ENCODE measurements at regions not wholly inside any gene's neighbourhood (a gene's known extent, or its start where the extent isn't known, plus 50 kb on each side); places are given as distances from the start of the nearest gene placed in this dataset.

DNA sequence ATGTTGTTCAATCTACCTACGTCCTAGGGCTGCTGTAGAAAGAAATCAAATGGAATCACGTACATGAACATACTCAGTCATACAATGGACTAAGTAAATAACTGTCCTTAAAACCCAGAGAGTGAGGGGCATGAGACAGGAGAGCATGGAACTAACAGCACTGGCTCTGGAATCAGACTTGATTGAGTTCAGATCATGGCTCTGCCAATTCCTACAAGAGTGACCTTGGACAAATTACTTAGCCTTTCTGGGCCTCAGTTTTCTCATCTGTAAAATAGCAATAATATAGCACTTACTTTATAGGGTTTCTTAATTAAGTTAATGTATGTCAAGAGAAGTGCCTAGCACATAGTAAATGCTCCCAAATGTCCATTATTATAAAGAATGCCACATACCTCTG, 106.8 kb downstream of the HNRNPLL start:
- TF ChIP-seq, protein P1, sequence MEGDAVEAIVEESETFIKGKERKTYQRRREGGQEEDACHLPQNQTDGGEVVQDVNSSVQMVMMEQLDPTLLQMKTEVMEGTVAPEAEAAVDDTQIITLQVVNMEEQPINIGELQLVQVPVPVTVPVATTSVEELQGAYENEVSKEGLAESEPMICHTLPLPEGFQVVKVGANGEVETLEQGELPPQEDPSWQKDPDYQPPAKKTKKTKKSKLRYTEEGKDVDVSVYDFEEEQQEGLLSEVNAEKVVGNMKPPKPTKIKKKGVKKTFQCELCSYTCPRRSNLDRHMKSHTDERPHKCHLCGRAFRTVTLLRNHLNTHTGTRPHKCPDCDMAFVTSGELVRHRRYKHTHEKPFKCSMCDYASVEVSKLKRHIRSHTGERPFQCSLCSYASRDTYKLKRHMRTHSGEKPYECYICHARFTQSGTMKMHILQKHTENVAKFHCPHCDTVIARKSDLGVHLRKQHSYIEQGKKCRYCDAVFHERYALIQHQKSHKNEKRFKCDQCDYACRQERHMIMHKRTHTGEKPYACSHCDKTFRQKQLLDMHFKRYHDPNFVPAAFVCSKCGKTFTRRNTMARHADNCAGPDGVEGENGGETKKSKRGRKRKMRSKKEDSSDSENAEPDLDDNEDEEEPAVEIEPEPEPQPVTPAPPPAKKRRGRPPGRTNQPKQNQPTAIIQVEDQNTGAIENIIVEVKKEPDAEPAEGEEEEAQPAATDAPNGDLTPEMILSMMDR (IDR thresholded peaks at IDR 0.05; ENCODE audit: insufficient read depth, low read depth, low read length): no peak
- no peak for DNase-seq (ENCODE audit: low read depth)

DNA sequence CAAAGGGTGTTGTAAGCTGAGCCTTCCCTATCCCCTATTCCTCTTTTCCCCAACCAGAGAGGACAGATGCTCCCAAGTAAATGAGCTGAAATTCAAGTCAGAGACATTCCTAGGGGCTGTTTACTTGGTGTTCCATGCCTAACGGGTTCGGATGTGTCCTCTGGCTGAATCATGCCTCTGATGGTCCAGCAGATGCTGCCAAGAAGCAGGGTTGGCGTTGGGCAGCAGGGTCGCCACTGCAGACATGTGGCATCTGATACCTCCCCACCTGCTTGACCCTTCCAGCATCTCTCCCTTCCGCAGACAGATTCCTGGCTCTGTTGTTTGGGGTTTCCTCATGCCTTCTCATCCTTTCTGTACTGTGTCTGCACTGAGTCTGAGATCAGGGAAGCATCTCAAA, 108.3 kb downstream of the HNRNPLL start:
- no peak for DNase-seq (ENCODE audit: low read depth)
- TF ChIP-seq, protein P1 (IDR thresholded peaks at IDR 0.05; ENCODE audit: insufficient read depth, low read depth, low read length): no peak
- H3K4me3 ChIP-seq (ENCODE audit: low read depth, low read length): no peak overlapping the region

More for the DNA sequence above, 106.8 kb downstream of the HNRNPLL start:
- no peak overlapping the region for H3K4me3 ChIP-seq (ENCODE audit: low read depth, low read length)

DNA sequence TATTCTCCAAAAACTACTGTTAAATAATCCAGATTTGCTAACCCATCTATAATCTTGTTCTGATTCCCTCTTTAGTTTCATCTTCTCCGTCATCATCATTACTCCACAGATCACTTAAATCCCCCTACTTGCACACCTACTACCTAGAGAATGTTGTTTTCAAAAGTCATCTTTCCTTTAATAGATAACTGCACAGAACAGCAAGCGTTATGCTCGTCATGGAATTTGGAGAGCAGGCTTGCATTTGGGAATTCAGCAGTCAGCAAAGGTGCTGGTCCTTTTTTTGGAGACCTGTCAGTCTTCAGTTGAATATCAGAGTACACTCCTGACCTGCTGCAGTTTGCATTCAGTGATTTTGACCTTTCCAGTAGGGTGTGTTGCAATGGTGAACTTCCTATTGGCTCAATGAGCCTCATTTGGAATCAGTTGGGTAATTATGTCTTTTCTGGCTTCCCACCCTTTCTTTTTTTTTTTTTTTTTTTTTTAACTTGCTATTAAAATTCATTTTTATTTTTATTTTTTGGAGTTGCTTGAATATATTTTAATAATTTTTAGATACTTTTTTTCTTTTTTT, 110.6 kb downstream of the HNRNPLL start:
- TF ChIP-seq, protein P1 (IDR thresholded peaks at IDR 0.05; ENCODE audit: insufficient read depth, low read depth, low read length): no peak
- DNase-seq (ENCODE audit: low read depth): no peak
- no peak overlapping the region for H3K4me3 ChIP-seq (ENCODE audit: low read depth, low read length)

DNA sequence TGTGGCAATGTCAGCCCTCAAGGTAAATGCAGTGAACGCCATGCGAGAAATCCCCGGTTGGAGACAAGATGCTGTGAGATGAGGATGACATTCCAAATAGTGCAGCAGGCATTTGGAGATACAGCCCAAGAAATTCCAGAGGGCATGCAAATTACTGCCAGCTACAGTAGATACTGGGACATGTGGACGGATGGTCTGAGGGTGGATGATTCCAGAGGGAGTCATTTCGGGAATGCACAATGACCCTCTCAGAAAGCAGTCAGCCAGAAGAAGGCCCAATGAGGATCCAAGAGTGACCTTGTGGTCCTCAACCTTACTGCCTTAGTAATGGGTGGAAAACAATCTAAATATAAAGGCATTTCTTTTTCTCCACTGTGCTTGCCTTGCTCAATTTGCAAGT, 111.3 kb downstream of the HNRNPLL start:
- no peak for DNase-seq (ENCODE audit: low read depth)
- no peak overlapping the region for H3K4me3 ChIP-seq (ENCODE audit: low read depth, low read length)
- TF ChIP-seq, protein P1 (IDR thresholded peaks at IDR 0.05; ENCODE audit: insufficient read depth, low read depth, low read length): no peak

DNA sequence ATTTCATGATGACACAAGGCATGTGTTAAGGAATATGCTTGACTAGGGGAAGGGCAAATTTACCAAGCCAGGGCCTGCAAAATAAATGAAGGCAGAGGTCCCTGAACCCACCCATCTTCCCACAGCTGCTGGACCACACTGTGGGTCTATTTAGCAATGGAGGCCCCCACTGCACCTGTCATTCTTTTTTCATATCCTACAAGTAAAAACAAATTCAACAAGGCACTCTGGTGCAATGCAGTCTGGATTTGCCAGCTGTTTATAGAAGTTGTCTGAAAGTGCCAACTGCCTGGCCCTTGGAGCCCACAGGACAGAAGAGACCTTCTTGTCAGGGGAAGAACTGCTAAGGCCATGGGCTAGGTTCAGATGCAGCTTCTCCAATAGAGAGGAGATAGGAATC, 112.8 kb upstream of the ATL2 start:
- no peak for DNase-seq (ENCODE audit: low read depth)
- TF ChIP-seq, protein P1 (IDR thresholded peaks at IDR 0.05; ENCODE audit: insufficient read depth, low read depth, low read length): no peak
- no peak overlapping the region for H3K4me3 ChIP-seq (ENCODE audit: low read depth, low read length)

DNA sequence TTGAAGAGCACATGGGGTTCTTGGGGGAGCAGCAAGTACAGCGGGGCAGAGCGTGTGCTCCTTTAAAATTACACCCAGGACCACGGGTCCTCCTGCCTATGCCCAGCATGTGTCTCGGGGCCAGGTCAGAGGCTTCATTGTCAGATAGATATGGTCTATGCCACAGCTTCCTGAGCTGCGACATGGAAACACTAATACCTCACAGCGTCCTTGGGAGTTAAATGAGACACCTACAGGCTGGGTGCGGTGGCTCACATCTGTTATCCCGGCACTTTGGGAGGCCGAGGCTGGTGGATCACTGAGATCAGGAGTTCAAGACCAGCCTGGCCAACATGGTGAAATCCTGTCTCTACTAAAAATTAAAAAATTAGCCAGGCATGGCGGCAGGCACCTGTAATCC, 110.8 kb upstream of the ATL2 start:
- H3K4me3 ChIP-seq (ENCODE audit: low read depth, low read length): no peak overlapping the region
- TF ChIP-seq, protein P1 (IDR thresholded peaks at IDR 0.05; ENCODE audit: insufficient read depth, low read depth, low read length): no peak

More for the DNA sequence above, 110.8 kb upstream of the ATL2 start:
- no peak for DNase-seq (ENCODE audit: low read depth)
